ENCODE measurements at regions not wholly inside any gene's neighbourhood (a gene's known extent, or its start where the extent isn't known, plus 50 kb on each side); places are given as distances from the start of the nearest gene placed in this dataset.

GRCh38 chr12:102533483-102534215 is 53.3 kb upstream of the IGF1 start:
- Histone ChIP-seq H3K27ac (ENCODE audit: insufficient read depth, low read length) (no peak overlapping the region), H4K8ac (ENCODE audit: low read depth in 2 of 2, low read length in 2 of 2) (no peak overlapping the region), H3K23ac (ENCODE audit: low read depth, low read length) (no peak overlapping the region), H4K5ac (ENCODE audit: low read depth, low read length) (no peak overlapping the region), H3K9ac (ENCODE audit: low read depth, low read length) (no peak overlapping the region), H3K9me1 (ENCODE audit: insufficient read depth, low read length) (peaks cover 4% of the 10 kb centered on the region), H3K9me3 (ENCODE audit: control insufficient read depth, insufficient read depth, low read length) (no peaks in the 10 kb centered on the region), H3K27me3 (ENCODE audit: control insufficient read depth, insufficient read depth, low read length) (no peaks in the 10 kb centered on the region), H3K79me1 (ENCODE audit: low read depth in 1 of 2, low read length in 2 of 2) (no peaks in the 10 kb centered on the region), H2BK15ac (ENCODE audit: low read depth, low read length) (no peak overlapping the region; the same call in 2 of the 3 replicates), H2AFZ (replicated peaks; ENCODE audit: low read length, poor library complexity) (peak overlapping the region; percentile 49), H2BK20ac (ENCODE audit: low read depth, low read length) (peak overlapping the region; percentile 74; the same call in 1 of the 2 replicates), H3K56ac (ENCODE audit: extremely low read depth, insufficient read depth, low read length) (no peak overlapping the region), H2BK5ac (ENCODE audit: low read depth, low read length, poor library complexity, severe bottlenecking) (no peak overlapping the region), H3K4ac (ENCODE audit: low read depth, low read length) (peak overlapping the region; percentile 48), H3K4me3 (ENCODE audit: insufficient read depth, low read depth, low read length) (no peak overlapping the region), H2BK120ac (ENCODE audit: low read depth, low read length) (peak overlapping the region; percentile 52), H2AK9ac (replicated peaks; ENCODE audit: low read depth, low read length, poor library complexity) (no peak overlapping the region), H3K18ac (ENCODE audit: low read depth, low read length) (no peak overlapping the region), H3K4me2 (ENCODE audit: low read depth, low read length) (no peak overlapping the region), H2AK5ac (ENCODE audit: low read depth, low read length) (peak overlapping the region; percentile 38; the same call in 1 of the 2 replicates), H3K4me1 (ENCODE audit: control insufficient read depth, insufficient read depth, low read length) (peaks cover 3% of the 10 kb centered on the region), H3K36me3 (ENCODE audit: control insufficient read depth, insufficient read depth, low read length) (no peaks in the 10 kb centered on the region), H4K20me1 (ENCODE audit: insufficient read depth, low read length) (no peaks in the 10 kb centered on the region), H4K91ac (ENCODE audit: insufficient read depth, low read depth, low read length) (0 out of 2 replicates have a peak overlapping the region, but pooled peaks have one; percentile 28), H3K14ac (replicated peaks; ENCODE audit: low read depth, low read length) (no peak overlapping the region)
- dilution Hi-C loops (cut with HindIII; ENCODE audit: low sequenced_read_pairs, unreplicated experiment) (no loop called here), intact Hi-C loops (cut with micrococcal nuclease) (no loop called here), in situ Hi-C loops (cut with MboI; ENCODE audit: low sequenced_read_pairs) (no loop called here)
- ChIA-PET CTCF (no interaction called here), POLR2A (ENCODE audit: unreplicated experiment) (no interaction called here)
- TF ChIP-seq POLR2A (IDR thresholded peaks at IDR 0.05; ENCODE audit: low read depth, low read length) (no peak), CEBPB (IDR thresholded peaks at IDR 0.05; ENCODE audit: low read depth, low read length) (no peak), CHD1 (IDR thresholded peaks at IDR 0.05; ENCODE audit: low read depth, low read length) (no peak), FOS (IDR thresholded peaks at IDR 0.05; ENCODE audit: low read depth, low read length) (no peak), MAFK (IDR thresholded peaks at IDR 0.05; ENCODE audit: low read depth, low read length) (no peak), NFE2L2 (IDR thresholded peaks at IDR 0.05; ENCODE audit: low read depth, low read length) (no peak), RFX5 (IDR thresholded peaks at IDR 0.05; ENCODE audit: low read depth, low read length) (no peak), BHLHE40 (IDR thresholded peaks at IDR 0.05; ENCODE audit: low read depth, low read length) (no peak), RCOR1 (IDR thresholded peaks at IDR 0.05; ENCODE audit: insufficient replicate concordance, low read length) (no peak), ELK1 (IDR thresholded peaks at IDR 0.05; ENCODE audit: borderline replicate concordance, low read depth, low read length) (no peak), MAZ (IDR thresholded peaks at IDR 0.05; ENCODE audit: borderline replicate concordance, low read depth, low read length) (no peak)
- TF ChIP-seq, protein P1, sequence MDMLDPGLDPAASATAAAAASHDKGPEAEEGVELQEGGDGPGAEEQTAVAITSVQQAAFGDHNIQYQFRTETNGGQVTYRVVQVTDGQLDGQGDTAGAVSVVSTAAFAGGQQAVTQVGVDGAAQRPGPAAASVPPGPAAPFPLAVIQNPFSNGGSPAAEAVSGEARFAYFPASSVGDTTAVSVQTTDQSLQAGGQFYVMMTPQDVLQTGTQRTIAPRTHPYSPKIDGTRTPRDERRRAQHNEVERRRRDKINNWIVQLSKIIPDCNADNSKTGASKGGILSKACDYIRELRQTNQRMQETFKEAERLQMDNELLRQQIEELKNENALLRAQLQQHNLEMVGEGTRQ (IDR thresholded peaks at IDR 0.05; ENCODE audit: low read depth, low read length): no peak
- no TSS peak for BruUV-seq (replicated peaks)
- ATAC-seq (ENCODE audit: low read depth) (no peak), DNase-seq (no peak)
- 76% methylated on average over 3 of the region's 9 CpGs; no CpG with 5 or more reads in 1 of the 2 experiments for WGBS, 2 experiments (ENCODE audit: extremely low coverage in 2 of 2, insufficient read length in 1 of 2)
